ENCODE measurements at regions not wholly inside any gene's neighbourhood (a gene's known extent, or its start where the extent isn't known, plus 50 kb on each side); places are given as distances from the start of the nearest gene placed in this dataset.

GRCh38 chr1:244349581-244350001, 102.1 kb downstream of the ADSS2 start:
- Histone ChIP-seq H3K4me3 (ENCODE audit: low read depth in 1 of 3, low read length in 3 of 3) (no peak overlapping the region), H3K4me1 (ENCODE audit: control insufficient read depth in 3 of 3, insufficient read depth in 2 of 3, low read depth in 1 of 3, low read length in 2 of 3) (peaks cover 7 to 28% (median 15%) of the 10 kb centered on the region in 3 donors), H3K27me3 (ENCODE audit: control insufficient read depth in 3 of 3, insufficient read depth in 3 of 3, low read length in 3 of 3) (no peaks in the 10 kb centered on the region), H3K27ac (ENCODE audit: low read depth in 1 of 3, low read length in 2 of 3) (peak overlapping the region in 1 of 3 donors; percentile 19), H3K9me3 (ENCODE audit: control insufficient read depth in 2 of 2, insufficient read depth in 1 of 2, low read depth in 1 of 2, low read length in 1 of 2) (peaks cover 0 to 9% of the 10 kb centered on the region in 2 donors), H3K36me3 (ENCODE audit: control insufficient read depth in 3 of 3, insufficient read depth in 2 of 3, low read depth in 1 of 3, low read length in 3 of 3) (no peaks in the 10 kb centered on the region)
- 40 to 57% (median 55%) methylated on average over 8 of the region's 8 CpGs for WGBS, 3 donors
- FAIRE-seq, result no peak
- DNase-seq, result no peak

- peaks cover 7 to 28% (median 15%) of the 10 kb centered on the region in 3 donors for H3K4me1 ChIP-seq (ENCODE audit: control insufficient read depth in 3 of 3, insufficient read depth in 2 of 3, low read depth in 1 of 3, low read length in 2 of 3)
- H3K27ac ChIP-seq (ENCODE audit: low read depth in 1 of 3, low read length in 2 of 3), result peak overlapping the region in 1 of 3 donors; percentile 19
- H3K36me3 ChIP-seq (ENCODE audit: control insufficient read depth in 3 of 3, insufficient read depth in 2 of 3, low read depth in 1 of 3, low read length in 3 of 3), result no peaks in the 10 kb centered on the region
- FAIRE-seq (no peak), DNase-seq (peak in 1 of 2 donors; percentile 42)
- 36 to 47% (median 47%) methylated on average over 6 of the region's 6 CpGs for WGBS, 3 donors
- H3K4me3 ChIP-seq (ENCODE audit: low read depth in 1 of 3, low read length in 3 of 3), result no peak overlapping the region
- H3K9me3 ChIP-seq (ENCODE audit: control insufficient read depth in 2 of 2, insufficient read depth in 1 of 2, low read depth in 1 of 2, low read length in 1 of 2), result peaks cover 0 to 9% of the 10 kb centered on the region in 2 donors
- H3K27me3 ChIP-seq (ENCODE audit: control insufficient read depth in 3 of 3, insufficient read depth in 3 of 3, low read length in 3 of 3), result no peaks in the 10 kb centered on the region
These were observed 101.7 kb downstream of the ADSS2 start for GRCh38 chr1:244350027-244350426.

GRCh38 chr1:244352156-244352830, 99.4 kb downstream of the ADSS2 start:
- WGBS, 3 donors, result 54 to 78% (median 69%) methylated on average over 7 of the region's 7 CpGs
- no peak overlapping the region for H3K4me3 ChIP-seq (ENCODE audit: low read depth in 1 of 3, low read length in 3 of 3)
- H3K27ac ChIP-seq (ENCODE audit: low read depth in 1 of 3, low read length in 2 of 3), result no peak overlapping the region
- no peaks in the 10 kb centered on the region for H3K36me3 ChIP-seq (ENCODE audit: control insufficient read depth in 3 of 3, insufficient read depth in 2 of 3, low read depth in 1 of 3, low read length in 3 of 3)
- no peak for FAIRE-seq
- H3K9me3 ChIP-seq (ENCODE audit: control insufficient read depth in 2 of 2, insufficient read depth in 1 of 2, low read depth in 1 of 2, low read length in 1 of 2), result no peaks in the 10 kb centered on the region
- no peaks in the 10 kb centered on the region for H3K27me3 ChIP-seq (ENCODE audit: control insufficient read depth in 3 of 3, insufficient read depth in 3 of 3, low read length in 3 of 3)
- peak in 1 of 2 donors; percentile 73 for DNase-seq
- H3K4me1 ChIP-seq (ENCODE audit: control insufficient read depth in 3 of 3, insufficient read depth in 2 of 3, low read depth in 1 of 3, low read length in 2 of 3), result peaks cover 7 to 22% (median 15%) of the 10 kb centered on the region in 3 donors

DNA sequence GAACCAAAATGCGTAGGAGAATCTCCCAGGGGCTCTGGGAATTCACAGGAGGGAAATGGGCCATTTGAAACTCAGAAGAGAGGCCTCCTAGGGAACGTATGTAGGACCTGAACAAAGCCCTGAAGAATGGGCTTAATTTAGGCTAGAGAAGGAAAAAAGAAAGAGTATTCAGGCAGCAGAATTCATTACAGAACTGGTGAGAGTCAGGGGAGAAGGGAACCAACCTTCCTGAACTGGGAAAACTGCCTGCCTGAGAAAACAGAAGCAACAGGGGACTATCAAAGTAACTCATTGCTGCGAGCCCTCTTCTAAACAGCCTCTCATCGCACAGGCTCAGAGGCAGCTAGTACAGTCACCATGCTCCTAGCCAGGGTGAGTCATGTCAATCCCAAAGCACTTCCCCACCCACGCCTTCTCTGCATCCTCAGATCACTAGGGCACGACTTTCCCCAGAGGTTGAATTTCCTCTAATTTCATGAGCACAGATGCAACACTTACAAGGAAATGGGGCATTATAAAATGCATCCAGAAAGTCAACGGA, 98.1 kb downstream of the ADSS2 start:
- peak; percentile 54 to 85 for DNase-seq
- peak overlapping the region in 1 of 3 donors; percentile 80 for H3K27ac ChIP-seq (ENCODE audit: low read depth in 1 of 3, low read length in 2 of 3)
- FAIRE-seq, result no peak

DNA sequence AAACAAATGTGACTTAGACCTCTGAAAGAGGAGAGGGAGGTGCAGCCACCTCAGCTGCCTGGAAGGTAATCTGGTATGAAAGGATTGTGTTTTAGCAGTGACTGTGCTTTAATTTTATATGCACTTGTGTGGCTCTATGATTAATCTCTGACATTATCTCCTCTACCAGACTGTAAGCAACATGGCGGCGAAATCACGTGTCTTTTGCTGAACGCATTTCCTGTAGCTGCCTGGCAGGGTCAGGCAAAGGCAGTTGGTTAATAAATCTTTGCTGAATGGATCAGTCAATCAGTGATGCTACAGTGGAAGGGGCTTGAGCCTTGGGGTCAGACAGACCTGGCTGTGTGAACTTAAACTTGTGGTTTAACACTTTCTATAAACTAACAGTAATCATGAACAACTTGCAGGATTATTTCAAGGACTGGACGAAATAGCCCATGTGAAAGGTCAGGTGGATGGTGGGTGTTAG, 96.9 kb downstream of the ADSS2 start:
- no peak for FAIRE-seq
- 73 to 86% (median 81%) methylated on average over 5 of the region's 5 CpGs for WGBS, 3 donors
- no peaks in the 10 kb centered on the region for H3K36me3 ChIP-seq (ENCODE audit: control insufficient read depth in 3 of 3, insufficient read depth in 2 of 3, low read depth in 1 of 3, low read length in 3 of 3)
- H3K27ac ChIP-seq (ENCODE audit: low read depth in 1 of 3, low read length in 2 of 3), result no peak overlapping the region
- H3K9me3 ChIP-seq (ENCODE audit: control insufficient read depth in 2 of 2, insufficient read depth in 1 of 2, low read depth in 1 of 2, low read length in 1 of 2), result no peaks in the 10 kb centered on the region
- H3K27me3 ChIP-seq (ENCODE audit: control insufficient read depth in 3 of 3, insufficient read depth in 3 of 3, low read length in 3 of 3), result no peaks in the 10 kb centered on the region
- DNase-seq, result no peak
- H3K4me3 ChIP-seq (ENCODE audit: low read depth in 1 of 3, low read length in 3 of 3), result no peak overlapping the region
- H3K4me1 ChIP-seq (ENCODE audit: control insufficient read depth in 3 of 3, insufficient read depth in 2 of 3, low read depth in 1 of 3, low read length in 2 of 3), result peaks cover 4 to 11% (median 9%) of the 10 kb centered on the region in 3 donors

More for the DNA sequence above, 98.1 kb downstream of the ADSS2 start:
- H3K9me3 ChIP-seq (ENCODE audit: control insufficient read depth in 2 of 2, insufficient read depth in 1 of 2, low read depth in 1 of 2, low read length in 1 of 2), result no peaks in the 10 kb centered on the region
- H3K4me3 ChIP-seq (ENCODE audit: low read depth in 1 of 3, low read length in 3 of 3), result no peak overlapping the region
- no peaks in the 10 kb centered on the region for H3K36me3 ChIP-seq (ENCODE audit: control insufficient read depth in 3 of 3, insufficient read depth in 2 of 3, low read depth in 1 of 3, low read length in 3 of 3)
- WGBS, 3 donors, result 17 to 34% (median 28%) methylated on average over 7 of the region's 7 CpGs
- no peaks in the 10 kb centered on the region for H3K27me3 ChIP-seq (ENCODE audit: control insufficient read depth in 3 of 3, insufficient read depth in 3 of 3, low read length in 3 of 3)
- H3K4me1 ChIP-seq (ENCODE audit: control insufficient read depth in 3 of 3, insufficient read depth in 2 of 3, low read depth in 1 of 3, low read length in 2 of 3), result peaks cover 7 to 21% (median 15%) of the 10 kb centered on the region in 3 donors

DNA sequence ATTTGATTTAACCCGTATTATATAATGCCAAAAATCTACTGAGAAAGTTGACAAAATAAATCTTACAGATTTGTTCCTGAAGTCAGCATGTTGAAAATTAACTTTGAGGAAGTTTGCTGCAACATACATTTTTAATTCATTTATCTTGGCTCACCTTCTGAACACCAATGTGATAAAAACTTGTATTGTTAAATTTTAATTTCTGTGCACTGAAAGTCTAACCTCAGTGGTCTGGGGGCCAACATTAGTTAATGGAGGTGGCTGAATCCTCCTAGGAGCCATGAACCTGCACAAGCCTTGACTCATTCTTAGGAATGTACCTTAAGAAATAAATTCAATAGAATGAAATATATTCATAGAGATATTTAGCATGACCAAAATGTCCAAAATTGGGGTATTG, 95.3 kb downstream of the ADSS2 start:
- Histone ChIP-seq H3K4me3 (ENCODE audit: low read depth in 1 of 3, low read length in 3 of 3) (no peak overlapping the region), H3K36me3 (ENCODE audit: control insufficient read depth in 3 of 3, insufficient read depth in 2 of 3, low read depth in 1 of 3, low read length in 3 of 3) (no peaks in the 10 kb centered on the region), H3K27ac (ENCODE audit: low read depth in 1 of 3, low read length in 2 of 3) (no peak overlapping the region), H3K4me1 (ENCODE audit: control insufficient read depth in 3 of 3, insufficient read depth in 2 of 3, low read depth in 1 of 3, low read length in 2 of 3) (peaks cover 1 to 8% (median 7%) of the 10 kb centered on the region in 3 donors), H3K9me3 (ENCODE audit: control insufficient read depth in 2 of 2, insufficient read depth in 1 of 2, low read depth in 1 of 2, low read length in 1 of 2) (no peaks in the 10 kb centered on the region), H3K27me3 (ENCODE audit: control insufficient read depth in 3 of 3, insufficient read depth in 3 of 3, low read length in 3 of 3) (no peaks in the 10 kb centered on the region)
- DNase-seq (no peak), FAIRE-seq (no peak)
- 87 to 91% (median 91%) methylated on average over 1 of the region's 1 CpG for WGBS, 3 donors
